ENCODE measurements at regions not wholly inside any gene's neighbourhood (a gene's known extent, or its start where the extent isn't known, plus 50 kb on each side); places are given as distances from the start of the nearest gene placed in this dataset.

GRCh38 chr5:104977529-104977928 lies 1414.9 kb upstream of the NUDT12 start:
- no peak for TF ChIP-seq USF2 (IDR thresholded peaks at IDR 0.05; ENCODE audit: low read depth, low read length)
- no peak for TF ChIP-seq RCOR1 (IDR thresholded peaks at IDR 0.05; ENCODE audit: insufficient replicate concordance, low read length)
- no peak for TF ChIP-seq CTCF (conservative IDR thresholded peaks at IDR 0.05; ENCODE audit: low read depth, low read length)
- TF ChIP-seq POLR2A (IDR thresholded peaks at IDR 0.05; ENCODE audit: low read depth, low read length): no peak
- TF ChIP-seq MAFK (IDR thresholded peaks at IDR 0.05; ENCODE audit: low read depth, low read length): no peak
- no peak for TF ChIP-seq MXI1 (IDR thresholded peaks at IDR 0.05; ENCODE audit: borderline replicate concordance, low read depth, low read length)
- no peak for TF ChIP-seq CEBPB (IDR thresholded peaks at IDR 0.05; ENCODE audit: low read depth, low read length)
- TF ChIP-seq MAZ (IDR thresholded peaks at IDR 0.05; ENCODE audit: borderline replicate concordance, low read depth, low read length): no peak
- no peak for TF ChIP-seq BHLHE40 (IDR thresholded peaks at IDR 0.05; ENCODE audit: low read depth, low read length)
- no peak for TF ChIP-seq NFE2L2 (IDR thresholded peaks at IDR 0.05; ENCODE audit: low read depth, low read length)
- no peak for TF ChIP-seq SMC3 (IDR thresholded peaks at IDR 0.05; ENCODE audit: low read depth, low read length)
- no peak for TF ChIP-seq FOS (IDR thresholded peaks at IDR 0.05; ENCODE audit: low read depth, low read length)
- no peak for TF ChIP-seq ELK1 (IDR thresholded peaks at IDR 0.05; ENCODE audit: borderline replicate concordance, low read depth, low read length)

All from IMR-90 (cell line).